HepG2 (cell line): ENCODE measurements at regions not wholly inside any gene's neighbourhood (a gene's known extent, or its start where the extent isn't known, plus 50 kb on each side); places are given as distances from the start of the nearest gene placed in this dataset.

Source experiments
- CBX1 ChIP-seq: IDR thresholded peaks from one replicate; pipeline ENCODE4 v1.6.1; 2016; ENCODE audit warnings: antibody characterized with exemption, low read depth
- ETV5 ChIP-seq: IDR thresholded peaks from 2 replicates; pipeline ENCODE4 v1.6.1; 2018; ENCODE audit warnings: missing biosample characterization, missing genetic modification reagents, inconsistent platforms, borderline replicate concordance
- HOXA9 ChIP-seq: sonication (generic); formaldehyde crosslinking; IDR thresholded peaks from 2 replicates; pipeline ENCODE4 v1.8.1; 2022; ENCODE audit warnings: missing genetic modification reagents, mild to moderate bottlenecking, moderate library complexity, borderline replicate concordance
- MTF2 ChIP-seq: sonication (generic); formaldehyde crosslinking; IDR thresholded peaks from 2 replicates; pipeline ENCODE4 v1.5.0; 2020; ENCODE audit warnings: missing genetic modification reagents, borderline replicate concordance
- STAT5B ChIP-seq: sonication (generic); formaldehyde crosslinking; IDR thresholded peaks from 2 replicates; pipeline ENCODE4 v1.4.0; 2020; ENCODE audit warnings: missing genetic modification reagents
- ZBTB39 ChIP-seq: sonication (generic); formaldehyde crosslinking; IDR thresholded peaks from 2 replicates; pipeline ENCODE4 v1.5.0; 2020; ENCODE audit warnings: missing genetic modification reagents
- ZC3H13 ChIP-seq: sonication (generic); formaldehyde crosslinking; IDR thresholded peaks from 2 replicates; pipeline ENCODE4 v1.8.1; 2023; ENCODE audit warnings: mild to moderate bottlenecking, missing genetic modification reagents, moderate library complexity
- ZFP91 ChIP-seq: sonication (generic); formaldehyde crosslinking; IDR thresholded peaks from 2 replicates; pipeline ENCODE4 v1.9.0; 2022; ENCODE audit warnings: missing genetic modification reagents, mild to moderate bottlenecking, borderline replicate concordance
- ZNF101 ChIP-seq: sonication (generic); formaldehyde crosslinking; IDR thresholded peaks from 2 replicates; pipeline ENCODE4 v1.4.0; 2020; ENCODE audit warnings: mild to moderate bottlenecking, low read depth, missing genetic modification reagents, borderline replicate concordance
- TF ChIP-seq, protein P1 (sequence below): sonication (generic); formaldehyde crosslinking; conservative IDR thresholded peaks from 2 replicates; pipeline ENCODE4 v1.4.0; 2020; ENCODE audit warnings: missing genetic modification reagents
- TF ChIP-seq, protein P2 (sequence below): sonication (generic); formaldehyde crosslinking; IDR thresholded peaks from 2 replicates; pipeline ENCODE4 v1.8.1; 2022; ENCODE audit warnings: mild to moderate bottlenecking, missing genetic modification reagents
- TF ChIP-seq, protein P3 (sequence below): sonication (generic); formaldehyde crosslinking; conservative IDR thresholded peaks from 2 replicates; pipeline ENCODE4 v1.8.1; 2023; ENCODE audit warnings: missing genetic modification reagents

- TF ChIP-seq ZBTB39 (no peak), ZFP91 (no peak), ZC3H13 (CRISPR knock-in tag) (no peak), ETV5 (CRISPR knock-in tag) (no peak), STAT5B (CRISPR knock-in tag) (no peak), HOXA9 (no peak), CBX1 (no peak), ZNF101 (CRISPR knock-in tag) (no peak), MTF2 (no peak)
- TF ChIP-seq, protein P1, sequence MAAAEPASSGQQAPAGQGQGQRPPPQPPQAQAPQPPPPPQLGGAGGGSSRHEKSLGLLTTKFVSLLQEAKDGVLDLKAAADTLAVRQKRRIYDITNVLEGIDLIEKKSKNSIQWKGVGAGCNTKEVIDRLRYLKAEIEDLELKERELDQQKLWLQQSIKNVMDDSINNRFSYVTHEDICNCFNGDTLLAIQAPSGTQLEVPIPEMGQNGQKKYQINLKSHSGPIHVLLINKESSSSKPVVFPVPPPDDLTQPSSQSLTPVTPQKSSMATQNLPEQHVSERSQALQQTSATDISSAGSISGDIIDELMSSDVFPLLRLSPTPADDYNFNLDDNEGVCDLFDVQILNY (CRISPR knock-in tag): no peak
- TF ChIP-seq, protein P2, sequence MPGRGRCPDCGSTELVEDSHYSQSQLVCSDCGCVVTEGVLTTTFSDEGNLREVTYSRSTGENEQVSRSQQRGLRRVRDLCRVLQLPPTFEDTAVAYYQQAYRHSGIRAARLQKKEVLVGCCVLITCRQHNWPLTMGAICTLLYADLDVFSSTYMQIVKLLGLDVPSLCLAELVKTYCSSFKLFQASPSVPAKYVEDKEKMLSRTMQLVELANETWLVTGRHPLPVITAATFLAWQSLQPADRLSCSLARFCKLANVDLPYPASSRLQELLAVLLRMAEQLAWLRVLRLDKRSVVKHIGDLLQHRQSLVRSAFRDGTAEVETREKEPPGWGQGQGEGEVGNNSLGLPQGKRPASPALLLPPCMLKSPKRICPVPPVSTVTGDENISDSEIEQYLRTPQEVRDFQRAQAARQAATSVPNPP (CRISPR knock-in tag): no peak
- TF ChIP-seq, protein P3, sequence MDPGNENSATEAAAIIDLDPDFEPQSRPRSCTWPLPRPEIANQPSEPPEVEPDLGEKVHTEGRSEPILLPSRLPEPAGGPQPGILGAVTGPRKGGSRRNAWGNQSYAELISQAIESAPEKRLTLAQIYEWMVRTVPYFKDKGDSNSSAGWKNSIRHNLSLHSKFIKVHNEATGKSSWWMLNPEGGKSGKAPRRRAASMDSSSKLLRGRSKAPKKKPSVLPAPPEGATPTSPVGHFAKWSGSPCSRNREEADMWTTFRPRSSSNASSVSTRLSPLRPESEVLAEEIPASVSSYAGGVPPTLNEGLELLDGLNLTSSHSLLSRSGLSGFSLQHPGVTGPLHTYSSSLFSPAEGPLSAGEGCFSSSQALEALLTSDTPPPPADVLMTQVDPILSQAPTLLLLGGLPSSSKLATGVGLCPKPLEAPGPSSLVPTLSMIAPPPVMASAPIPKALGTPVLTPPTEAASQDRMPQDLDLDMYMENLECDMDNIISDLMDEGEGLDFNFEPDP (CRISPR knock-in tag): no peak
Observed at GRCh38 chr1:37174876-37175275, 140.6 kb upstream of the GRIK3 start (continued).
